ENCODE measurements at regions not wholly inside any gene's neighbourhood (a gene's known extent, or its start where the extent isn't known, plus 50 kb on each side); places are given as distances from the start of the nearest gene placed in this dataset.

GRCh38 chr13:86788616-86789015 is 882.6 kb upstream of the SLITRK5 start:
- Histone ChIP-seq H3K4me1 (ENCODE audit: insufficient read depth, low read length, severe bottlenecking) (no peaks in the 10 kb centered on the region), H3K4me2 (ENCODE audit: low read length) (no peak overlapping the region), H3K36me3 (ENCODE audit: insufficient read depth, low read length) (no peaks in the 10 kb centered on the region), H3K9me3 (ENCODE audit: low read length) (no peaks in the 10 kb centered on the region), H2AFZ (ENCODE audit: low read length) (no peak overlapping the region), H3K79me2 (ENCODE audit: insufficient read depth, low read length) (no peaks in the 10 kb centered on the region), H4K20me1 (ENCODE audit: insufficient read depth, low read length) (no peaks in the 10 kb centered on the region), H3K9ac (ENCODE audit: low read length) (no peak overlapping the region), H3K4me3 (ENCODE audit: low read depth, low read length, poor library complexity, severe bottlenecking) (no peak overlapping the region), H3K27me3 (ENCODE audit: insufficient read depth, low read length) (no peaks in the 10 kb centered on the region), H3K9me2 (ENCODE audit: low read depth, low read length) (peaks cover 5% of the 10 kb centered on the region; the same call in 1 of the 2 replicates), H3F3A (ENCODE audit: insufficient read depth, low read length) (no peaks in the 10 kb centered on the region), H3K27ac (ENCODE audit: low read depth, low read length, poor library complexity, severe bottlenecking) (no peak overlapping the region)
- TF ChIP-seq CTCF (IDR thresholded peaks at IDR 0.05; ENCODE audit: low read length) (no peak), EZH2 (IDR thresholded peaks at IDR 0.05; ENCODE audit: borderline replicate concordance, low read length) (no peak)

GRCh38 chr13:86792153-86792651 is 879.0 kb upstream of the SLITRK5 start:
- Histone ChIP-seq H2AFZ (ENCODE audit: low read length) (no peak overlapping the region), H3K9me3 (ENCODE audit: low read length) (no peaks in the 10 kb centered on the region), H3K27me3 (ENCODE audit: insufficient read depth, low read length) (no peaks in the 10 kb centered on the region), H3K9ac (ENCODE audit: low read length) (no peak overlapping the region), H3K9me2 (ENCODE audit: low read depth, low read length) (no peaks in the 10 kb centered on the region), H3K79me2 (ENCODE audit: insufficient read depth, low read length) (no peaks in the 10 kb centered on the region), H3K4me2 (ENCODE audit: low read length) (no peak overlapping the region), H3K4me1 (ENCODE audit: insufficient read depth, low read length, severe bottlenecking) (no peaks in the 10 kb centered on the region), H4K20me1 (ENCODE audit: insufficient read depth, low read length) (no peaks in the 10 kb centered on the region), H3K4me3 (ENCODE audit: low read depth, low read length, poor library complexity, severe bottlenecking) (no peak overlapping the region), H3F3A (ENCODE audit: insufficient read depth, low read length) (no peaks in the 10 kb centered on the region), H3K36me3 (ENCODE audit: insufficient read depth, low read length) (no peaks in the 10 kb centered on the region), H3K27ac (ENCODE audit: low read depth, low read length, poor library complexity, severe bottlenecking) (no peak overlapping the region)
- TF ChIP-seq EZH2 (IDR thresholded peaks at IDR 0.05; ENCODE audit: borderline replicate concordance, low read length) (no peak), CTCF (IDR thresholded peaks at IDR 0.05; ENCODE audit: low read length) (no peak)

GRCh38 chr13:86795858-86796257 is 875.3 kb upstream of the SLITRK5 start:
- Histone ChIP-seq H3K9me3 (ENCODE audit: low read length) (no peaks in the 10 kb centered on the region), H3K27me3 (ENCODE audit: insufficient read depth, low read length) (no peaks in the 10 kb centered on the region), H3K4me1 (ENCODE audit: insufficient read depth, low read length, severe bottlenecking) (no peaks in the 10 kb centered on the region), H3K27ac (ENCODE audit: low read depth, low read length, poor library complexity, severe bottlenecking) (no peak overlapping the region), H3K79me2 (ENCODE audit: insufficient read depth, low read length) (no peaks in the 10 kb centered on the region), H3K9me2 (ENCODE audit: low read depth, low read length) (no peaks in the 10 kb centered on the region), H2AFZ (ENCODE audit: low read length) (no peak overlapping the region), H3K4me3 (ENCODE audit: low read depth, low read length, poor library complexity, severe bottlenecking) (no peak overlapping the region), H3K4me2 (ENCODE audit: low read length) (no peak overlapping the region), H3K9ac (ENCODE audit: low read length) (no peak overlapping the region), H3K36me3 (ENCODE audit: insufficient read depth, low read length) (no peaks in the 10 kb centered on the region), H3F3A (ENCODE audit: insufficient read depth, low read length) (no peaks in the 10 kb centered on the region), H4K20me1 (ENCODE audit: insufficient read depth, low read length) (no peaks in the 10 kb centered on the region)
- TF ChIP-seq EZH2 (IDR thresholded peaks at IDR 0.05; ENCODE audit: borderline replicate concordance, low read length) = no peak
- no peak for TF ChIP-seq CTCF (IDR thresholded peaks at IDR 0.05; ENCODE audit: low read length)

Measured in OCI-LY1 (cell line).